ENCODE measurements at regions not wholly inside any gene's neighbourhood (a gene's known extent, or its start where the extent isn't known, plus 50 kb on each side); places are given as distances from the start of the nearest gene placed in this dataset.

DNA sequence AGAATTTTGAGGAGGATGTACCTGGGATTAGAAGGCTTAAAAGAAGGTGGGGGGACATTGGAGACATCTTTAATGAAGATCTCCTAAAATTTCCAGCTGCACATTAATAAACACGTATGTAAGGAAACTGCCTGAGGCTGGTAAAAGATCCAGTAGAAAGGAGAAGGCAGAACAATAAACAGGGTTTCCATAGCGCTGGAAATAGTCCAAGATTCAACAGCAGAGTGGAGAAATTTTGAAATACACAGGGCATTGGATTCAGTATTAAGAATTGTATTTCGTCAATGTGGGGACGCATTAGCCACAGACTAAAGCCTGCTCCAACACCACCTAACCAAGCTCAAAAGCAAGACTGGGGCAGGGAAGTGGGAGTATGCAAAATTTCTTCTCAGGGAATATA lies 606.9 kb upstream of the NRXN1 start:
- DNase-seq (ENCODE audit: low read depth) = no peak

DNA sequence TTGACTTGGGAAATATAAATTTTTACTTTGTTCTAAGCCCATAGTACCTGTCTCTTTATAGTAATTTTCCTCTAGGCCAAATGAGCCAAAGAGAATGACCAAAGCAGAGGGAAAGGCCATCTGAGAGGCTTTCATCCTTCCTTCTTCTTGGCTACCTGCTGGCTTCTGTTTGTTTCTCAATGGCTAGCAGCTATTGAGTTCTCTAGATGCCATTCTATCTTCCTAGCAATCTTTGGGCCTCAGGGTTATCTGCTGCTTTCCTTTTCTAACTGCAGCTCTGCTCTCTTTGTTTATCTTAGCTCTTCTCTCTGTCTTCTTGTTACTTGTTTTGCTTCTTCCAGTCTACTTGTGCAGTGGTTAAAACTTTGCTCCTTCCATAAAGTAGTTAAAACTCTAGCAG lies 601.1 kb upstream of the NRXN1 start:
- no peak for DNase-seq (ENCODE audit: low read depth)

DNA sequence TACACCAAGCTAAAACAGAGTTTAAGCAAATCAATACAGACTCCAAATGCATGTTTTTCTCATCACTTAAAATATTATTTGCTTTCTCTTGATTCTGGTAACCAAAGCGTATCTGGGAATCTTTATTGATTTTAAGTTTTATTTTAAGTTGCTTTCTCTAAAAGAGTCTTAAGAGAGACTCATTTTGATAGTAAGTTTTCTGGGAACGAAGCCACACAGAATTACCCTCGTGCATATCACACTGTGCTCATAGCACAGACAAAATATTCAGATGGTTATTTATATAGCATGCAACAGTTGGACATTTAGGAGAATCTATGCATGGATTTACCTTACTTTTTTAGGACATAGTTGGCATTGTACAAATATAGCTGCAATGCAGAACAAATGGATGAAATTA lies 597.5 kb upstream of the NRXN1 start:
- no peak for DNase-seq (ENCODE audit: low read depth)

DNA sequence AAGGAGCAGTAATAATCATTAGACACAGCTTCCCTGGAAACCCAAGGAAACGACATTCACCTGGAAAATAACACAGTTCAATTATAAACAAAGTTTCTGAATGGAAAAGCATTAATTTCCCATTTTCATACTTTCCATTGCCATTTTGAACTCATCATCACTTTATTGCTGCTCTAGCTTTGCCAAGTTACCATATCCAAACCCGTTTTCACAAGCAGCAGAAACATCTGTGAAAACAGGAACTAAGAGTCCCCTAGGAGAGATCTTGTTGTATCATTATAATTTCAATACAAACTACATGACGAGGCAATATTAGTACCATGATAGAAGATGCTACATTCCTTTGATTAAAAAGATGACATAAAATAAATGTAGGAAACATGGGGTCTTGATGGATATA lies 597.0 kb upstream of the NRXN1 start:
- DNase-seq (ENCODE audit: low read depth) = no peak

DNA sequence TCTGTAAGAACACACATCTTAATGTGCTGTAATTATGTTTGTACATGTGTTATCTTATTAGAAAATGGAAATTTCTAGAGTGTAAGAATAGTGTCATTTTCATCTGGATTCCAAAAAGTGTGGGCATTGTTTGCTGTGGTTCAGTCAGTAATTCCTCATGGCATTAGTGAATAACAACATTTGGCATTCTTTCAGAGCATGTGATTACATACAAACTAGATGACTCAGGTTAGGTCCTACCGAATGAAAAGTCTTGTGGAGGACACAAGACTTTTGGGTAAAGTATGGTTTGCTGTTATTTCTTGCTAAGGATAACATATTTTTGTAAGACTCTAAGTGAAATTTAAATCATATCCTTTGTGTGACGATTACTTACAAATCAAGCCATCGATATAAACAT lies 593.1 kb upstream of the NRXN1 start:
- peak; percentile 14 for DNase-seq (ENCODE audit: low read depth)

DNA sequence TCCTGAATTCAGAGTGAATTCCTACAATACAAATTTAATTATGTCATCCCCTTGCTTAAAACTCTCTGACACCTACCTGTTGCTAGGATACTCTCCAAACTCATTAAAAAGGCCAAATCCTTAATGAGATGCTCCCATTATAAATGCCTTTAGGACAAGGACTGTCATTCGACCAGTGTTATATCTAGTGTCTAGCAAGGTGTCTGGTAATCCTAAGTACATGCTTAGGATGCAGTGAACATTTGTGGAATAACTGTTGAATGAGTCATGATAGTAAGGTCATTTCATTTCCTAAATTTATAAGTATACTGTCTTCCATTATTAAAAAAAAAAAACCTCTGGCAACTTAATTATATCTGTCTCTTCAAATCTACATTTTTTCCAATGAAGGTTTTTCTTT lies 588.9 kb upstream of the NRXN1 start:
- peak; percentile 9 for DNase-seq (ENCODE audit: low read depth)

DNA sequence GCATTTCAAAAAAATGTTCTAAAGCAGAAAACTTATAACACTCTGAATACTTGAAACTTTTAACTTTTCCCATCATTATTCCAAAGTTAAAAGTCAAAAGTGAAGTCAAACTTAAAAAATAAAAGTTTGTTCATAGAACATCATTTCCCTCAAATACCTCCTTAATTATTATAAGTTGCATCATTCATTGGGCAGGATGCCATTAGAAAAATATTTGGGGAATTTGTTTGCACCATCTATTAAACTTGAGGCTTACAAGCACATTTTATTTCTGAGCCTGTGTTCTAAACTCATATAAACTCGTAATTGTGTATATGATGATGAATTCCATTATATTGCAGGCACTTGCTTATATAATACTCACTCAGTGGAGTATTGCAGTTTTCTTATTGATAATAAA lies 588.0 kb upstream of the NRXN1 start:
- no peak for DNase-seq (ENCODE audit: low read depth)

DNA sequence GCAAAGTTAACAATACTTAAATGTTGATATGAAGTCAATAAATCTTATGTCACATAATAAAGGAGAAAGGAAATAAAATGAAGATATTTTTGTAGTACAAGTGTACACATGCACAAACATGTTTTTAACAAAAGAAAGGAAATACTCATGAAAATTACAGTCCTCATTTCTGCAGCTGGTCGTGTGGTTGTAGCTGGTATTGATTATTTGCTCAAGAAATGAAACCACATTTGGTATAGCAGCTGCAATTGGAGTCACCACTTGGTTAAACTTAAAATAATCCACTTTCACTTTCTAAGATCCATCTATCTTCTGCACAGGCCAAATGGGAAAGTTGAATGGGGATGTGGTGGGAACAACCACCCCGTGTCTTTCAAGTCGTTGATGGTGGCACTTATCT lies 580.5 kb upstream of the NRXN1 start:
- DNase-seq (ENCODE audit: low read depth) = no peak

DNA sequence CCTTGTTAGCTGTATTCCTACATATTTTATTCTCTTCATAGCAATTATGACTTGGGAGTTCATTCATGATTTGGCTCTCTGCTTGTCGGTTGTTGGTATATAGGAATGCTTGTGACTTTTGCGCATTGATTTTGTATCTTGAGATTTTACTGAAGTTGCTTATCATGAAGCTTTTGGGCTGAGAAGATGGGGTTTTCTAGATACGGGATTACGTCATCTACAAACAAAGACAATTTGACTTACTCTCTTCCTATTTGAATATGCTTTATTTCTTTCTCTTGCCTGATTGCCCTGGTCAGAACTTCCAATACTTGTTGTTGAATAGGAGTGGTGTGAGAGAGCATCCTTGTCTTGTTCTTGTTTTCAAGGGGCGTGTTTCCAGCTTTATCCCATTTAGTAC lies 569.8 kb upstream of the NRXN1 start:
- no peak for DNase-seq (ENCODE audit: low read depth)

DNA sequence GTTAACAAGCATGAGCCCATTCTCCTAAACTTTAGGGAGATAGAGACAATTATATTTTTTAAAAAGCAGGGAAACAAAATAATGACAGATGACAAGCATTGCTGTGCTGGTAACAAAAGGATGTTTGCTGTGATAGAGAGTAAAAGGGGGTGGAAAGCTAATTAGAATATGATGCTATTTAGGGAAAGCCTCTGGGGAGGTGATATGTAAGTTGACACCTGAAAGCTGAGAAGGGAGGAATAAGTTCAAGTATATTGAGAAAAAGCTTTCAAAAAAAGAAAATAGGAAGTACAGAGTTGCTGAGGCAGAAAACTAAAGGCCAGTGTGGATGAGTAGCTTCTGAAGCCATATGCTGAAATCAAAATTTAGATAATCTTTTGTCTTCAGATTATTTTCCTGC lies 565.2 kb upstream of the NRXN1 start:
- DNase-seq (ENCODE audit: low read depth) = no peak

DNA sequence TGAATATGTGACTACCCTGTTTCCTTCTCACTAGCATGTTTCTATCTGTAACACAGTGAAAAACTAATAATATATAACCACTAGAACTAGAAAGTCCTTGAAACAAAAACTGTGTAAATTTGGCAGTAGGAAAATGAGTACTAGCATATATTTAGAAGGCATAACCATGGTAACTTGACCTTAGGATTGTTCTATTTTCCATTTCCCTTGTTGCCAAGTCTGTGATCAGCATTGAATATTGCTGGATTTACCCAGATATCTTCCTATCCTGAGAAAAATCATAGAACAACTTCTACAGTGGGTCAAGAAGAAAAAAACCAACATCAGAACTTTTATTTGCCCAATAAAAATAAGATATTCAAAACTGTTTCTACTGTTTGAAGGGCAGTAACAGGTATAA lies 563.9 kb upstream of the NRXN1 start:
- DNase-seq (ENCODE audit: low read depth) = no peak

DNA sequence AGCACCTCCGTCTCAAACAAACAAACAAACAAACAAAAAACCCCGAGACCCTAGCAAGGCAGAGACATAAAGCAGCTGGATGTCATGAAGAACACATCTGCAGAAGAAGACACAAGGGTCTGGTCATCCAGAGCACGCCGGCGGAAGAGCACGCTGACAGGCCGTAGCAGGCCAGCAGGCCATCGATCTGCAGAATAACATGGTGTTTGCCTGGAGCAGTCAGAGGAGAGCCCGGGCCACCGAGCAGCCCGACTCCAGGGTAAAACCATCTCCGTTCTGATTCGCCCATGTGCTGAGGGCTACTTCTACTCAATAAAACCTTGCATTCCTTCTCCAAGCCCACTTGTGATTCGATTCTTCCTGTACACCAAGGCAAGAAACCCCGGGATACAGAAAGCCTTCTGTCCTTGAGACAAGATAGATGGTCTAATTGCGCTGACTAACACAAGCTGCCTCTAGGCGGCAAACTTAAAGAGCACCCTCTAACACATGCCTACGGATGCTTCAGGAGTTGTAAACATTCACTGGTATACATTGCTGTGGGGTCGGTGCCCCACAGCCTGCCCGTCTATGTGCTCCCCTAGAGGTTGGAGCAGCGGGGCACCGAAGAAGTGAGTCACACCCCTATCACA lies 549.8 kb upstream of the NRXN1 start:
- DNase-seq (ENCODE audit: low read depth) = no peak

DNA sequence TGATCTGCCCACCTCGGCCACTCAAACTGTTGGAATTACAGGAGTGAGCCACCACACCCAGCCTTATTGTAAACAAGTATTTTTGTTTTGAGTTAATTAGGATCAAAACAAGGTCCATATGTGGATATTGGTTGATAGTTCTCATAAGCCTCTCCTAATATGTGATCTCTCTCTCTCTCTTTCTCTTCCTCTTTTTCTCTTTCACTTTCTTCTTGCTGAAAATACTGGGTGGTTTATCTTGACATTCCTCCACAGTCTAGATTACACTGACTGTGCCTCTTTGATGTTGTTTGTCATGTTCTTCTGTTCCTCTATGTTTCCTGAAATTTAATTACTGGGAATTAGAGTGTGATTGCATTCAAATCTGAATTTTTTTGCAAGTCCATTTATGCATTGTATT lies 547.5 kb upstream of the NRXN1 start:
- no peak for DNase-seq (ENCODE audit: low read depth)

DNA sequence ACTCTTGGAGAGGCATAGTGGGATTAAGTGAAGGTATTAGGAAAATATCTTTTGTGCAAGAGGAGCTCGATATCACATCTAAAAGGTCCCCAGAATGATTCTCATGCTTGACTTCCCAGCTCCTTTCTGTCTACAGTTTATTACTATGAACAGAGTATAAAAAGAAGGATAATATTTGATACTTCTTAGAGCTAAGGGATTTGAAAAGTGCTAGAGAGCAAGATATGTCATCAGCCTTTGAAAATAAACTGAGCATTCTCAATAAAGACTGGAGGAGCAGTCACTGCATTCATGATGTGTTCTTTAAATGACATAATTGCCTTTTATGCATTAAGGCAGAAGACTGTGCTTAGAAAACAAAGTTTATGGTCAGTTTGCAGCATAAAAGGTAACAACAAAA lies 543.2 kb upstream of the NRXN1 start:
- DNase-seq (ENCODE audit: low read depth) = no peak

DNA sequence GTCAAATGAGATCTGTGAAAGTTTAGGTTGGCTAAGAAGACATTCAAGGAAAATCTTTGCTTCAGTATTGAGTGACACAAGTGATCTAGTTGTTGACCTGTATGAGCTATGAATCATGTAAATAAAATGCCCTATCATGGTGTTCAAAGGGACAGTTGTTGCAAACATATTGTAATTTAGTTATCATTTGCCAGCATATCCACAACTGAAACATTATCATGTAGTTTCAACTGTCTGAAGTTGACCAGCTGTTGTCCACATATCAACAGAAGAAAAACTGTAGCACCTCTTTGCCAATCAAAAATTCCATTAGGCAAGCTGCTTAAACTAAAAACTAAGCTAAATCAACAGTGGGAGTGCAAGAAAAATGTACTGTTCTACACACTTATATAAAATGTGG lies 527.1 kb upstream of the NRXN1 start:
- DNase-seq (ENCODE audit: low read depth) = no peak

DNA sequence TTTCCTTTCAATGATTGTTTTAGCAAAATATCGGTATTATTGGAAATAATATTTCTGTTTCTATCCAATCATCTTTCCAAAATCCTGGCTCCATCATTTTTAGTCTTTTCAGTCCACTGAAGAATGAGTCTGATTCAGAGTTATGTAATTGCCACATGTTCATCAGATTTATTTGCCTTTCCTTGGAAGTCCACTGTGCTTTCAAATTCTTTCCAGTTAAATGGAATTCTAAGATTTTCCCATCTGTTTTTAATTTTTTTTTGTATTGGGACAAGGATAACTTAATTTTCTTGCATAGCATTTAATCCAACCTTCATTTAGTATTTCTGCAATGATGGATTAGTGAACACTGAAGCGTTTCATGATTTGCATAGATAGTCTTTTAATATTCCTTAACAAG lies 521.5 kb upstream of the NRXN1 start:
- DNase-seq (ENCODE audit: low read depth) = no peak

DNA sequence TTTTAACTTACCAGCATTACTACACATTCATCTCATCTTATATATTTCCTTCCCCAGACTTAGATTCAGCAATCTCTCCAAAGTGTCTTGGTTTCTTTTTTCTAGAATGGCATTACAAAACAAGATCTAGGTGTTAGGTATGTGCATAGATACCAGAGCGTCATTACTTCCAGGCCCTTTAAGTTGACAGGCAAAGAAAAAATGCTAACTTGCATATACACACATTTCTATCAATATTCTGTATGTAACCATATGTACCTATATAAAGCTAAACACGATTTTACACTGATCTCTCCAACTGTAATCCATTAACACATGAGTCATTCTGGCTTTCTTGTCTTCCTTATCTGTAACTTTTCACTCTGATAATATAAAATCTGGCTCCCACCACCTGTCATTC lies 503.8 kb upstream of the NRXN1 start:
- DNase-seq (ENCODE audit: low read depth) = no peak

DNA sequence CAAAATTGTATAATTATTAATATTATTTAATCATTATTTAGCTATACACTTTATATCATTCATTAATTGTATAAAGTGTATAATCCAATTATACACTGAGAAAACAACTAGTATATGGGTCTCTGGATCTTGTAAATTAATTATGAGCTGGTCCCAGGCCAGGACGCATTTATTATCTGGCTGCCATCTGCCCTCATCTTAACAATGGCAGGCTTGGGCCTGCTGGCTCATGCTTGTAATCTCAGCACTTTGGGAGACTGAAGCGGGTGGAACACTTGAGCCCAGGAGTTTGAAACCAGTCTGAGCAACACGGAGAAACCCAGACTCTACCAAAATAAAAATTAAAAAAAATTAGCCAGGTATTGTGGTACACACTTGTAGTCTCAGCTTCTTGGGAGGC lies 502.2 kb upstream of the NRXN1 start:
- DNase-seq (ENCODE audit: low read depth) = no peak

DNA sequence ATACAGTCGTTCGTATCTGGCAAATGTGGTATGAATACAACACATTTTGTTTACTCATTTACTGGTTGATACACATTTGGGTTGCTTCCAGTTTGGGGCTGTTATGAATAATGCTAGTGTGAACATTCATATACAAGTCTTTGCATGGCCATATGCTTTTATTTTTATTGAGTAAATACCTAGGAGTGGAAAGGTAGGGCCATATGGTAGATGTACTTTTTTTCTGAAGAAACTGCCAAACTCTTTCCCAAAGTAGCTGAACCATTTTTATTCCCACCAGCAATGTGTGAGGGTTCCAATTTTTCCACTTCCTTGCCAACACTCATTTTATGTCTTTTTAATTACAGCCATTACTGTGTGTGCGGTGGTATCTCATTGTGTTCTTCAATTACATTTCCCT lies 496.2 kb upstream of the NRXN1 start:
- DNase-seq (ENCODE audit: low read depth) = no peak

DNA sequence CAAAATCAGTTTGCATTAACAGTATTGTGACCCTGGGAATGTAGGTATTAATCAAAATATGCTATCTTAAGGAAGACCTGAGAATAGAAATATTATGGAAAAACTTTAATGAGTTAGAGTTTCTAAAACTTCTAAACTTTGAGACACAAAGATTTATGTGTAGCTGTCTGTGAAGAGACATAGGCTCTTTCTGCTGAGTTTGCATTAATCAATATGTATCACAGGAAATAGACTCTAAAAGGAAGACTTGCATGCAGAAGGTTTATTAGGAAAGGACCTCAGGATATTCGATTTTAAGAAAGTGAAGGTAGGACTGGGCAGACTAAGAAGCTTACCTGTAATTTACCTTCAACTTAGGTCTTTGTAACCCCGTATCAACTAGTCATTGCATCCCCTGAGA lies 494.8 kb upstream of the NRXN1 start:
- DNase-seq (ENCODE audit: low read depth) = no peak

DNA sequence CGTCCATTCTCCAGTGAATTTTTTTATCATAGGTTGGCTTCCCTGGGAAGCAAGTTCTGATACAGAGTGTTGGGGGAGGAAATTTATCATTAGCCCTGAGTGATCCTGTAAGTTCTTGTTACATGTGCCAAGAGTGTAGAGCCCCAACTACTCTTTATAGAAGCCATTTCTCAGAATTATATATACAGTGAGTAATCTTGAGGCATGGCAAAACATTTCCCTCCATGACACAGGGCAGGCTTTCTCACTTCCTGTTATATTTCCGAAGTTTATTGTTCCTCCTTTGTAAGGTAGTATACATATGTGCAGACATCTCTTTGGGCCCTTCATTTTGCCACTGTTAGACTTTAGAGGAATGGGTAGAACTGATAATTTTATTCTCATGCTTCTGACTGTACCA lies 484.7 kb upstream of the NRXN1 start:
- no peak for DNase-seq (ENCODE audit: low read depth)

DNA sequence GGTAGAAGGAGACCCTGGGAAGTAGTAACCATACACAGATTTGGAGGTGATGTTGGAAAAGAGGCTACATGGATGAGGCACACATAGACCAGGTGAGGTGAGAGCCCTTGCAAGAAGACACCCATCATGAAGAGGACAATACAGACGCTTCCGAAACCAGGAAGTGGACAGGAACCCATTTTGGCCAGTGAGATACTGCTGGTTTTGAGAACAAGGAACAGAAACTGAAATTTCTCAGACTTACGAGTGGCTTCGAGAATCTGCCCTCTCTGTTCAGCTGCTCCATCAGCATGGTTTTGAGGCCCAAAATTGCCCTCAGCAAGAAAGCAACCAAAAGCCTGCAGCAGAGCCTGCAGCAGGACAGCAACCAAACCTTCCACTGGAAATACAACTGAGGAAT lies 479.1 kb upstream of the NRXN1 start:
- DNase-seq (ENCODE audit: low read depth) = no peak

DNA sequence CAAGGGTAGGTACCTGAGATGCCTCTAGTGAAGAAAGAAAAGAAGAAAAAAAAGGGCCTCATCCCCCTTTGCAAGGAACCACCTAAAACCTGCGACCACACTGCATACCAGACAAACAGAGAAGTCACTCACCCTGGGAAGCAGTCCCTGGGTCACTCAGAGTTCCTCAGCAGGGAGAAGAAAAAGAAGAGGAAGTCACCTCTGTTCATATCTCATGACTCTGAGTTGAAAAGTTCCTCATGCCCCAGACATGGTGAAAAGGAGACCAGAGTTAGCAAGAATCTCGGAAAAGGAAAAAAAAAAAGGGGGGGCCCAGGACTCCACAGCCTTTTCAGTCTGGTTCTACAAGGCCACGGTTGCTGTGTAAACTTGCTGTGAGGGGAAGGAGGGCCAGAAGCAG lies 478.4 kb upstream of the NRXN1 start:
- DNase-seq (ENCODE audit: low read depth) = no peak

DNA sequence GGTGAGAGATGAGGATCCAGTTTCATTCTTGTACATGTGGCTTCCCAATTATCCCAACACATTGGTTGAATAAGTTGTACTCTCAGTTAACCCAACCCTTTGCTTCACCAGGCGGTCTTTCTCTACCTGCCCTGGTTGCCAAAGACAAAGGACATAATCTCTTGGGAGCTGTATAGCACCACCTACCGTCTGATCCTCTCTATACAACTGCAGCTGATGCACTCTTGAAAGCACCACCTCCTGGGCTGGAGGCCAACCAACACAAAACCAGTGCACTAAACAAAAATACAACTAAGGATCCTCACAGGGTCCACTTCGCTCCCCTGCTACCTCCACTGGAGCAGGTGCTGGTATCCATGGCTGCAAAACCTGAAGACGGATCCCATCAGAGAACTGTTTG lies 473.6 kb upstream of the NRXN1 start:
- DNase-seq (ENCODE audit: low read depth) = no peak

Measured in non-pigmented ciliary epithelial cell (primary cell).